Suprapubic skin (tissue), 4 donors: ENCODE measurements at regions not wholly inside any gene's neighbourhood (a gene's known extent, or its start where the extent isn't known, plus 50 kb on each side); places are given as distances from the start of the nearest gene placed in this dataset.

Experiments
- DNase-seq, 2 donors: peaks; one replicate each; pipeline ENCODE4 v3.0.0-alpha.2; 2019; ENCODE audit warnings: low spot score in 2 of 2
- H3K27ac ChIP-seq: fragments of 200-600 bp; sonication (generic); one replicate; pipeline ENCODE4 v1.5.1; 2019
- H3K27me3 ChIP-seq: fragments of 200-600 bp; sonication (generic); one replicate; pipeline ENCODE4 v1.5.1; 2019
- H3K36me3 ChIP-seq: fragments of 200-600 bp; sonication (generic); one replicate; pipeline ENCODE4 v1.5.1; 2019
- H3K4me1 ChIP-seq: fragments of 200-600 bp; sonication (generic); one replicate; pipeline ENCODE4 v1.5.1; 2019
- H3K4me3 ChIP-seq: fragments of 200-600 bp; sonication (generic); one replicate; pipeline ENCODE4 v1.5.1; 2019; ENCODE audit warnings: mild to moderate bottlenecking
- H3K9me3 ChIP-seq: fragments of 200-600 bp; sonication (generic); one replicate; pipeline ENCODE4 v1.5.1; 2019
- EP300 ChIP-seq: sonication (generic); formaldehyde crosslinking; IDR thresholded peaks from one replicate; pipeline ENCODE4 v1.6.1; 2017; ENCODE audit warnings: antibody characterized with exemption
- POLR2A ChIP-seq, 2 donors: fragments of 450-650 bp; IDR thresholded peaks; one replicate each; pipeline ENCODE4 v1.6.1; 2017; ENCODE audit warnings: antibody characterized with exemption in 2 of 2, mild to moderate bottlenecking in 2 of 2, moderate library complexity in 2 of 2
- POLR2AphosphoS5 ChIP-seq, 3 donors: sonication (generic); formaldehyde crosslinking; IDR thresholded peaks; one replicate each; pipeline ENCODE4 v1.6.1; 2017; ENCODE audit warnings: antibody characterized with exemption in 3 of 3
- WGBS: methylation state at CpG from one replicate; pipeline ENCODE4 v1.1.5; 2018; 5-methylcytosine and 5-hydroxymethylcytosine counted together
- TF ChIP-seq, protein P1 (sequence below), 2 donors: fragments of 200-600 bp in 1 of 2; fragments of 450-650 bp in 1 of 2; sonication (generic) in 1 of 2; IDR thresholded peaks; one replicate each; pipeline ENCODE4 v1.5.1; 2016 to 2019; ENCODE audit warnings: antibody characterized with exemption in 2 of 2, mild to moderate bottlenecking in 1 of 2, moderate library complexity in 1 of 2

DNA sequence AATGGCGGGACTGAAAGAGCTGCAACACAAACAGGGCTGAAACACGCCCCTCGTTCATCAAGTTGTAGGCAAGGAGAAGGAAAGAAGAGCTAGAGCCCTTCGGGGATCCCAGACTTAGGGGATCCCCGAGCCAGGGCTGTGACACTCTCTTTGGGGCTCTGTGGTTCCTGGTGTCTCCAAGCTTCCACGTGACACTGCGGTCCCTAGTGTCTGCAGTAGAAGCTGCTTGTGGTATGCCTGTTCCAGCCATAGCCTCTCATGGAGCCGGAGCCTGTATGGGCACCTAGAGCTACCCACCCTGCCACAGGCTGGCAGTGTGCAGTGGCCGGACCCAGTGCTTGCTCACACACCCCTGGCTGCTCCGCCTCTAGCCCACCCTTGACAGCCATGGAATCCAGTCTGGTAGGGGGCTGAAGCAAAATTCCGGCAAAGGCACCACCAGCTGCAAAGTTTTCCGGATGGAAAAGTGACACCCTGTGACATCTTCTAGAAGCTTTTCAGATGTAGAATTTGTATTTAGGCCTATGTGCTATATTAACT lies 1439.6 kb upstream of the ACO1 start:
- Histone ChIP-seq H3K4me3 (no peak overlapping the region), H3K9me3 (no peaks in the 10 kb centered on the region), H3K27me3 (no peaks in the 10 kb centered on the region), H3K27ac (no peak overlapping the region), H3K4me1 (no peaks in the 10 kb centered on the region), H3K36me3 (no peaks in the 10 kb centered on the region)
- DNase-seq: no peak
- WGBS: 89% methylated on average over 12 of the region's 12 CpGs
- TF ChIP-seq POLR2A (IDR thresholded peaks at IDR 0.05): no peak
- no peak for TF ChIP-seq EP300
- TF ChIP-seq POLR2AphosphoS5 (IDR thresholded peaks at IDR 0.05): no peak
- TF ChIP-seq, protein P1, sequence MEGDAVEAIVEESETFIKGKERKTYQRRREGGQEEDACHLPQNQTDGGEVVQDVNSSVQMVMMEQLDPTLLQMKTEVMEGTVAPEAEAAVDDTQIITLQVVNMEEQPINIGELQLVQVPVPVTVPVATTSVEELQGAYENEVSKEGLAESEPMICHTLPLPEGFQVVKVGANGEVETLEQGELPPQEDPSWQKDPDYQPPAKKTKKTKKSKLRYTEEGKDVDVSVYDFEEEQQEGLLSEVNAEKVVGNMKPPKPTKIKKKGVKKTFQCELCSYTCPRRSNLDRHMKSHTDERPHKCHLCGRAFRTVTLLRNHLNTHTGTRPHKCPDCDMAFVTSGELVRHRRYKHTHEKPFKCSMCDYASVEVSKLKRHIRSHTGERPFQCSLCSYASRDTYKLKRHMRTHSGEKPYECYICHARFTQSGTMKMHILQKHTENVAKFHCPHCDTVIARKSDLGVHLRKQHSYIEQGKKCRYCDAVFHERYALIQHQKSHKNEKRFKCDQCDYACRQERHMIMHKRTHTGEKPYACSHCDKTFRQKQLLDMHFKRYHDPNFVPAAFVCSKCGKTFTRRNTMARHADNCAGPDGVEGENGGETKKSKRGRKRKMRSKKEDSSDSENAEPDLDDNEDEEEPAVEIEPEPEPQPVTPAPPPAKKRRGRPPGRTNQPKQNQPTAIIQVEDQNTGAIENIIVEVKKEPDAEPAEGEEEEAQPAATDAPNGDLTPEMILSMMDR (IDR thresholded peaks at IDR 0.05): no peak

DNA sequence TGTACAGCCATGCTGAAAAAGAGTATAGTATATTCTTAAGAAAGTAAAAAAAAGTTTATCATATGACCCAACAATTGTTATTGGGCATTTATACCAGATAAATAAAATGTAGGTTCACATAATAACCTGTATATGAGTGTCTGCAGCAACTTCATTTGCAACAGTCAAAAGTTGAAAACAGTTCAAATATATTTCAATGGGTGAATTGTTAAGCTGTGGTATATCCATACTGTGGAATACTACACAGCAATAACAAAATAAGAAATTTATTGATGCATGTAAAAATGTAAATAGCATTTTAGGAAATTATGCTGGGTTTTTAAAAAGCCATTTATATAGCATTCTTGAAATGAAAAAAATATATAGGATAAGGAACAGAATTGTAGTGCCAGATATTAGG lies 1420.1 kb upstream of the ACO1 start:
- H3K36me3 ChIP-seq: no peaks in the 10 kb centered on the region
- DNase-seq: no peak
- H3K27me3 ChIP-seq: no peaks in the 10 kb centered on the region
- H3K4me1 ChIP-seq: no peaks in the 10 kb centered on the region
- TF ChIP-seq, protein P1 (IDR thresholded peaks at IDR 0.05): no peak
- TF ChIP-seq POLR2AphosphoS5 (IDR thresholded peaks at IDR 0.05): no peak
- no peak for TF ChIP-seq POLR2A (IDR thresholded peaks at IDR 0.05)
- TF ChIP-seq EP300: no peak
- H3K9me3 ChIP-seq: no peaks in the 10 kb centered on the region
- H3K4me3 ChIP-seq: no peak overlapping the region
- H3K27ac ChIP-seq: no peak overlapping the region

DNA sequence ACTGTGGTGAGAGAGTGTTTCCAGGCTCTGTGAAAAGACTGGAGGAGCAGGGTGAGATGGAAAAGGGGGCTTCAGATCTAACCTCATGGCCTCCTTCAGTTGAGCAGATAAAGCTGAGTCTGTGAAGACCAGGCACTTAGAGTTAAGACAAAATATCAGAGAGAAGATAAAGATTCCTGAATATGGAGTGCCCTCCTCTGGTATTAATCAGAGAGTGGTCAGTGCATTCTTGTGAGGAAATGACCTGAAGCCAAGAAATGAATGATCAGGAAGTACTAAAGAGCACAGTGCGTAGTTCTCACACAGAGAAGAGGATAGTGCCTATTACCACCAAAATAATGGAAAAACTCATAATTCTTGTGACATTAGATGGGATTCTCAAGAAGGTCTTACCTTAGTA lies 1417.0 kb upstream of the ACO1 start:
- Histone ChIP-seq H3K4me1 (no peaks in the 10 kb centered on the region), H3K27ac (no peak overlapping the region)
- no peak for DNase-seq

DNA sequence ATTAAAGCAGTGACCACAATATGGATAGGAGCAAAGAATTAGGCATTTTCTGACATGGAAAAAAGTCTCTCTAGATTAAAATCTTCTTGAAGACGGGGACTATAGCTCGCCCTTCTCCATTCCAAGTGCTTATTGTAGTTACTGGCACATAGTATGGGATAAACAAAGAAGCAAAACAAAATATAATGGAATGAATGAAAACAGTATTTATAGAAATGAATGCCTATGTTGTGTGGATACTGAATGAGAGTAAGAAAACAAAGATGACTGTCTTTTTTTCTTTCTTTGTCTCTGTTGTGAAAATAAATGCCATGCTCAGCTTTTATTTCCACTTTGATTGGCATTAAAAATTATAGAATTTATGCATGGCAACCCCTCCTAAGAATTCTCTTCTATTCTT lies 1414.3 kb upstream of the ACO1 start:
- Histone ChIP-seq H3K27me3 (no peaks in the 10 kb centered on the region), H3K27ac (no peak overlapping the region), H3K4me1 (no peaks in the 10 kb centered on the region), H3K36me3 (no peaks in the 10 kb centered on the region), H3K9me3 (no peaks in the 10 kb centered on the region), H3K4me3 (no peak overlapping the region)
- TF ChIP-seq, protein P1 (IDR thresholded peaks at IDR 0.05): no peak
- TF ChIP-seq POLR2AphosphoS5 (IDR thresholded peaks at IDR 0.05): no peak
- no peak for DNase-seq
- 69% methylated on average over 2 of the region's 2 CpGs for WGBS

More for the DNA sequence above, 1417.0 kb upstream of the ACO1 start:
- Histone ChIP-seq H3K27me3 (no peaks in the 10 kb centered on the region), H3K4me3 (no peak overlapping the region), H3K9me3 (no peaks in the 10 kb centered on the region), H3K36me3 (no peaks in the 10 kb centered on the region)
- TF ChIP-seq POLR2AphosphoS5 (IDR thresholded peaks at IDR 0.05) (no peak), POLR2A (IDR thresholded peaks at IDR 0.05) (no peak), EP300 (no peak)
- TF ChIP-seq, protein P1 (IDR thresholded peaks at IDR 0.05): no peak
- 50% methylated on average over 1 of the region's 1 CpG for WGBS

DNA sequence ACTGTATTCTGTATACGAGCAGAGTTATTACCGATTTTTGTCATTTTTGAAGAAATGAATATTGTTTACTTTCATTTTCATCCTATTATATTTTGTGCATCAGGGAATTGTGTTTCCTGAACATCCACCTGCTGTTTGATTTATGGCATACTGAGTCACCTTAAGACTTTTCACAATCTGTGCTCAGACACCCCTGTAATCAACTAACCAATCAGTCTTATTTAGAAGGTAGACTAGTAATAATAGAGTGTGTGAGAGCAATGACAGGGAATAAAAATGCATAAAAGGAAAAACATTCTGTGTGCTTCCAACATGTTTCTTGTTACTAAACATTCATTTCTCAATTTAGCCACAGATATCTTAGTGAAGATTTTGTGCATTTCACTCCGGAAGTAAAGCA lies 1413.6 kb upstream of the ACO1 start:
- Histone ChIP-seq H3K36me3 (no peaks in the 10 kb centered on the region), H3K4me1 (no peaks in the 10 kb centered on the region), H3K9me3 (no peaks in the 10 kb centered on the region), H3K27me3 (no peaks in the 10 kb centered on the region), H3K27ac (no peak overlapping the region), H3K4me3 (no peak overlapping the region)
- WGBS: 81% methylated on average over 3 of the region's 3 CpGs
- no peak for DNase-seq
- TF ChIP-seq POLR2A (IDR thresholded peaks at IDR 0.05) (no peak), POLR2AphosphoS5 (IDR thresholded peaks at IDR 0.05) (no peak), EP300 (no peak)
- TF ChIP-seq, protein P1 (IDR thresholded peaks at IDR 0.05): no peak
